ENCODE measurements at regions not wholly inside any gene's neighbourhood (a gene's known extent, or its start where the extent isn't known, plus 50 kb on each side); places are given as distances from the start of the nearest gene placed in this dataset.

DNA sequence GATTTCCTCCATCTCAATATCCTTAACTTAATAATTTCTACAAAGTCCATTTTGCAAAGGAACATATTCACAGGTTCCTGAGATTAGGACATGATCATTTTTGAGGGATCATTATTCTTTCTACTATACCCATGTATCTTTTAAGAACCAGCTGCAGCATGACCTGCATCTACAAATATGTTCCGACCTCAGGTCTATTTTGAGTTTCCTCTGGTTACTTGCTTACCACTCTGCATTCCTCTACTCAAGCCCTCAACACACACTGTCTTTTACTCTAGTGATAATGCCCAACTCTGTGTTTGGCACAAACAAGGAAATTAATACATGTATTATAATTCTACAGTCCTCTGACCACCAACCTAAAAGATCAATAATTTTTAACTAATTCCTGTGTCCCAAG is 386.1 kb downstream of the DNAH5 start:
- H3K9me3 ChIP-seq, result no peaks in the 10 kb centered on the region
- H3K4me3 ChIP-seq, result no peak overlapping the region
- TF ChIP-seq POLR2A (IDR thresholded peaks at IDR 0.05; ENCODE audit: low read depth), result no peak
- no peak for TF ChIP-seq EP300 (IDR thresholded peaks at IDR 0.05)
- no peak for TF ChIP-seq POLR2AphosphoS5 (IDR thresholded peaks at IDR 0.05)
- no peaks in the 10 kb centered on the region for H3K36me3 ChIP-seq
- no peaks in the 10 kb centered on the region for H3K4me1 ChIP-seq
- no peak for DNase-seq (ENCODE audit: extremely low spot score)
- intact Hi-C loops (cut with DNase I), result no loop called here
- 78% methylated on average over 1 of the region's 1 CpG for WGBS
- no peaks in the 10 kb centered on the region for H3K27me3 ChIP-seq
- H3K27ac ChIP-seq (replicated peaks in 1 of 4), result no peak overlapping the region

GRCh38 chr5:13553896-13554295 is 390.6 kb downstream of the DNAH5 start:
- TF ChIP-seq POLR2A (IDR thresholded peaks at IDR 0.05; ENCODE audit: low read depth), result no peak
- TF ChIP-seq CTCF (IDR thresholded peaks at IDR 0.05), result no peak
- TF ChIP-seq EP300 (IDR thresholded peaks at IDR 0.05), result no peak
- no peak for TF ChIP-seq POLR2AphosphoS5 (IDR thresholded peaks at IDR 0.05)
- WGBS, result 43% methylated on average over 1 of the region's 4 CpGs
- no peak overlapping the region for H3K4me3 ChIP-seq
- intact Hi-C loops (cut with DNase I), result no loop called here
- no peaks in the 10 kb centered on the region for H3K36me3 ChIP-seq
- no peak for DNase-seq (ENCODE audit: extremely low spot score)
- H3K4me1 ChIP-seq, result no peaks in the 10 kb centered on the region
- H3K27ac ChIP-seq (replicated peaks in 1 of 4), result no peak overlapping the region
- H3K27me3 ChIP-seq, result no peaks in the 10 kb centered on the region
- H3K9me3 ChIP-seq, result no peaks in the 10 kb centered on the region

- no peaks in the 10 kb centered on the region for H3K4me1 ChIP-seq
- H3K36me3 ChIP-seq, result no peaks in the 10 kb centered on the region
- H3K9me3 ChIP-seq, result no peaks in the 10 kb centered on the region
- no peak for DNase-seq (ENCODE audit: extremely low spot score)
- no peak overlapping the region for H3K4me3 ChIP-seq
- H3K27ac ChIP-seq (replicated peaks in 1 of 4), result no peak overlapping the region
- WGBS, result 54% methylated on average over 1 of the region's 1 CpG
- intact Hi-C loops (cut with DNase I), result no loop called here
- no peaks in the 10 kb centered on the region for H3K27me3 ChIP-seq
- no peak for TF ChIP-seq EP300 (IDR thresholded peaks at IDR 0.05)
- TF ChIP-seq CTCF (IDR thresholded peaks at IDR 0.05), result no peak
- TF ChIP-seq POLR2AphosphoS5 (IDR thresholded peaks at IDR 0.05), result no peak
- no peak for TF ChIP-seq POLR2A (IDR thresholded peaks at IDR 0.05; ENCODE audit: low read depth)
These were observed 392.1 kb downstream of the DNAH5 start for GRCh38 chr5:13552361-13552760.

DNA sequence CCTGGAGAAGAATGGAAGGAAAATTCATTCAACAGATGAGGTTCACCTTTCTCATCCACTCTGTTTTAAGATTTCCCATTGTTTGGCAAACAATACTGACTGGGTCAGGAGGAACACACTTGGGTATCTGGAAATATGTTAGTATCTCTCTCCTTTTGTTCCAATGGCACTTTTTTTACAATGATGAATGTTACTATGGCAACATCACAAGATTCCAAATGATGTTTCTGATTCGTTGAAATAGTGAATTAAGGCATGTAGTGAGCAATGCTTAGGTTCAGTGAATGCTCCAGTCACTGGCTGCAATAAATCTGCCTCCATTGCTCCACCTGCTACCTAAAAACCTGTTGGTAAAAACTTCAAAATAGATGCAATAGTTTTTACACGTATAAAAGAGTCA is 392.8 kb downstream of the DNAH5 start:
- intact Hi-C loops (cut with DNase I), result no loop called here
- Histone ChIP-seq H3K27me3 (no peaks in the 10 kb centered on the region), H3K36me3 (no peaks in the 10 kb centered on the region), H3K9me3 (no peaks in the 10 kb centered on the region), H3K4me3 (no peak overlapping the region), H3K4me1 (no peaks in the 10 kb centered on the region), H3K27ac (replicated peaks in 1 of 4) (no peak overlapping the region)
- WGBS, result 42% methylated on average over 2 of the region's 2 CpGs
- TF ChIP-seq POLR2A (IDR thresholded peaks at IDR 0.05; ENCODE audit: low read depth) (no peak), EP300 (IDR thresholded peaks at IDR 0.05) (no peak), POLR2AphosphoS5 (IDR thresholded peaks at IDR 0.05) (no peak), CTCF (IDR thresholded peaks at IDR 0.05) (no peak)
- DNase-seq (ENCODE audit: extremely low spot score), result no peak

GRCh38 chr5:13540168-13540750 is 404.2 kb downstream of the DNAH5 start:
- no peak for DNase-seq (ENCODE audit: extremely low spot score)
- intact Hi-C loops (cut with DNase I), result no loop called here
- no peaks in the 10 kb centered on the region for H3K27me3 ChIP-seq
- TF ChIP-seq EP300 (IDR thresholded peaks at IDR 0.05) (no peak), POLR2A (IDR thresholded peaks at IDR 0.05; ENCODE audit: low read depth) (no peak), CTCF (IDR thresholded peaks at IDR 0.05) (no peak), POLR2AphosphoS5 (IDR thresholded peaks at IDR 0.05) (no peak)
- no peak overlapping the region for H3K4me3 ChIP-seq
- no peaks in the 10 kb centered on the region for H3K4me1 ChIP-seq
- peaks cover 0 to 7% (median 0%) of the 10 kb centered on the region in 4 donors for H3K9me3 ChIP-seq
- no peaks in the 10 kb centered on the region for H3K36me3 ChIP-seq
- H3K27ac ChIP-seq (replicated peaks in 1 of 4), result no peak overlapping the region
- 69% methylated on average over 2 of the region's 2 CpGs for WGBS

All from esophagus muscularis mucosa (tissue), 4 donors.